SK-N-SH (cell line): ENCODE measurements at regions not wholly inside any gene's neighbourhood (a gene's known extent, or its start where the extent isn't known, plus 50 kb on each side); places are given as distances from the start of the nearest gene placed in this dataset.

Experiments
- CTCF ChIP-seq: fragments of 200-600 bp; sonication (generic); IDR thresholded peaks from 2 replicates; pipeline ENCODE4 v1.6.1; 2017; ENCODE audit warnings: antibody characterized with exemption, mild to moderate bottlenecking, moderate library complexity
- ELF1 ChIP-seq: IDR thresholded peaks from 2 replicates; pipeline ENCODE4 v1.4.0; 2012
- EZH2phosphoT487 ChIP-seq: fragments of 200-600 bp; sonication (generic); IDR thresholded peaks from 2 replicates; pipeline ENCODE4 v1.6.1; 2017; ENCODE audit warnings: low read depth, mixed run types, mild to moderate bottlenecking, antibody characterized with exemption, moderate library complexity, borderline replicate concordance
- GABPA ChIP-seq: IDR thresholded peaks from 2 replicates; pipeline ENCODE4 v1.4.0; 2012; ENCODE audit warnings: low read depth, mild to moderate bottlenecking
- IRF3 ChIP-seq: fragments of 150-350 bp; IDR thresholded peaks from 2 replicates; pipeline ENCODE4 v1.6.1; 2016; ENCODE audit warnings: mild to moderate bottlenecking, low read depth, low read length
- JUND ChIP-seq: IDR thresholded peaks from 2 replicates; pipeline ENCODE4 v1.4.0; 2012
- MAX ChIP-seq: IDR thresholded peaks from 2 replicates; pipeline ENCODE4 v1.4.0; 2012; ENCODE audit warnings: low read depth
- RFX5 ChIP-seq: IDR thresholded peaks from 2 replicates; pipeline ENCODE4 v1.6.1; 2012; ENCODE audit warnings: mild to moderate bottlenecking, improper control_type of control experiment, low read length
- SMC3 ChIP-seq: IDR thresholded peaks from 2 replicates; pipeline ENCODE4 v1.6.1; 2012; ENCODE audit warnings: low read depth, low read length, improper control_type of control experiment
- TCF12 ChIP-seq: IDR thresholded peaks from 2 replicates; pipeline ENCODE4 v1.4.0; 2012
- YY1 ChIP-seq: IDR thresholded peaks from 2 replicates; pipeline ENCODE4 v1.4.0; 2012; ENCODE audit warnings: low read depth, mild to moderate bottlenecking
- TF ChIP-seq, protein P1 (sequence below): IDR thresholded peaks from 2 replicates; pipeline ENCODE4 v1.4.0; 2012; ENCODE audit warnings: low read depth, borderline replicate concordance
- TF ChIP-seq, protein P2 (sequence below): IDR thresholded peaks from 2 replicates; pipeline ENCODE4 v1.6.1; 2012; ENCODE audit warnings: mild to moderate bottlenecking, low read depth, low read length, moderate library complexity

DNA sequence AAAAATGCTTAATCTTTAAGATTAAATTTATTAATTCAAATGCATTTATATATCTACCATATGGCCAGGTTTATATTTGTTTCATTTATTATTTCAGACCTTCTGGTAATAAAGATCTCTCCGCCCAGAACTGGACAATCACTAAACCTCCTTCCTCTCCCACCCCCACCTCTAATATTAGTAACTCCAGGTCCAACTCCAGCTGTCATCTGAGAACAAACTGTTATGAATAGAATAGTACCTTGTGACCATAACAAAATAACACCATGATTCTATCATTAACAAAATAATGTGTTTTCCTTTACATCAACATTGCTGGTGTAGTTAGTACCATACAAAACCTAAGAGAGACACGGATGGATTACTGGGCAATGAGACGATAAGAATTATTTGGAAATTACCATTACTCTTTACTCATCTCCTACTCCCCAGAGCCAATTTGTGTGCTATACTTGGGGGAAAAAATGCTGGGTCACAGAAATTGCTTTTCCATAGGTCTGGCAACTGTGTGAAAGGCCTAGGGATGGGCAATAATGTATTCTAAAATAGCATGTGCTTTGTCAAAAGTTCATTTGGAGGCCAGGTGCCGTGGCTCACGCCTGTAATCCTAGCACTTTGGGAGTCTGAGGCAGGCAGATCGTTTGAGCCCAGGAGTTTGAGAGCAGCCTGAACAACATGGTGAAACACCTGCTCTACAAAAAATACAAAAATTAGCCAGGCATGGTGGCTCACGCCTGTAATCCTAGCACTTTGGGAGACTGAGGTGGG lies 186.1 kb downstream of the ENC1 start:
- TF ChIP-seq YY1 (no peak), CTCF (no peak), JUND (no peak), GABPA (no peak), TCF12 (no peak), EZH2phosphoT487 (no peak), IRF3 (no peak), SMC3 (no peak), RFX5 (no peak), MAX (no peak), ELF1 (no peak)
- TF ChIP-seq, protein P1, sequence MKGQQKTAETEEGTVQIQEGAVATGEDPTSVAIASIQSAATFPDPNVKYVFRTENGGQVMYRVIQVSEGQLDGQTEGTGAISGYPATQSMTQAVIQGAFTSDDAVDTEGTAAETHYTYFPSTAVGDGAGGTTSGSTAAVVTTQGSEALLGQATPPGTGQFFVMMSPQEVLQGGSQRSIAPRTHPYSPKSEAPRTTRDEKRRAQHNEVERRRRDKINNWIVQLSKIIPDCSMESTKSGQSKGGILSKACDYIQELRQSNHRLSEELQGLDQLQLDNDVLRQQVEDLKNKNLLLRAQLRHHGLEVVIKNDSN, result no peak
- TF ChIP-seq, protein P2, sequence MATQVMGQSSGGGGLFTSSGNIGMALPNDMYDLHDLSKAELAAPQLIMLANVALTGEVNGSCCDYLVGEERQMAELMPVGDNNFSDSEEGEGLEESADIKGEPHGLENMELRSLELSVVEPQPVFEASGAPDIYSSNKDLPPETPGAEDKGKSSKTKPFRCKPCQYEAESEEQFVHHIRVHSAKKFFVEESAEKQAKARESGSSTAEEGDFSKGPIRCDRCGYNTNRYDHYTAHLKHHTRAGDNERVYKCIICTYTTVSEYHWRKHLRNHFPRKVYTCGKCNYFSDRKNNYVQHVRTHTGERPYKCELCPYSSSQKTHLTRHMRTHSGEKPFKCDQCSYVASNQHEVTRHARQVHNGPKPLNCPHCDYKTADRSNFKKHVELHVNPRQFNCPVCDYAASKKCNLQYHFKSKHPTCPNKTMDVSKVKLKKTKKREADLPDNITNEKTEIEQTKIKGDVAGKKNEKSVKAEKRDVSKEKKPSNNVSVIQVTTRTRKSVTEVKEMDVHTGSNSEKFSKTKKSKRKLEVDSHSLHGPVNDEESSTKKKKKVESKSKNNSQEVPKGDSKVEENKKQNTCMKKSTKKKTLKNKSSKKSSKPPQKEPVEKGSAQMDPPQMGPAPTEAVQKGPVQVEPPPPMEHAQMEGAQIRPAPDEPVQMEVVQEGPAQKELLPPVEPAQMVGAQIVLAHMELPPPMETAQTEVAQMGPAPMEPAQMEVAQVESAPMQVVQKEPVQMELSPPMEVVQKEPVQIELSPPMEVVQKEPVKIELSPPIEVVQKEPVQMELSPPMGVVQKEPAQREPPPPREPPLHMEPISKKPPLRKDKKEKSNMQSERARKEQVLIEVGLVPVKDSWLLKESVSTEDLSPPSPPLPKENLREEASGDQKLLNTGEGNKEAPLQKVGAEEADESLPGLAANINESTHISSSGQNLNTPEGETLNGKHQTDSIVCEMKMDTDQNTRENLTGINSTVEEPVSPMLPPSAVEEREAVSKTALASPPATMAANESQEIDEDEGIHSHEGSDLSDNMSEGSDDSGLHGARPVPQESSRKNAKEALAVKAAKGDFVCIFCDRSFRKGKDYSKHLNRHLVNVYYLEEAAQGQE, result no peak
